GM12878 (cell line): ENCODE measurements at regions not wholly inside any gene's neighbourhood (a gene's known extent, or its start where the extent isn't known, plus 50 kb on each side); places are given as distances from the start of the nearest gene placed in this dataset.

Source experiments
- ATAC-seq: fragments of 200-7000 bp; cut with Tn5 transposase; 3 replicates; pipeline ENCODE4 v1.9.1; 2020; ENCODE audit warnings: mild to moderate bottlenecking, moderate library complexity
- BruUV-seq: library from RNA; stranded (reverse); fragments of 400-500 nt; replicated peaks from 2 replicates; lab custom pipeline; 2021; lab: Mats Ljungman, UMichigan
- CTCF ChIA-PET: fragments of 300-600 bp; sonication (Branson Sonifier 250); formaldehyde crosslinking; extraction: SDS; loops from one replicate; lab custom pipeline; 2021; ENCODE audit warnings: inconsistent platforms; lab: Yijun Ruan, JAX
- POLR2A ChIA-PET: fragments of 350-600 bp; formaldehyde crosslinking; extraction: SDS; loops from one replicate; lab custom pipeline; 2021; ENCODE audit warnings: inconsistent platforms; lab: Charles Lee
- RAD21 ChIA-PET: fragments of 300-600 bp; sonication (Branson Sonifier 250); formaldehyde crosslinking; loops from one replicate; lab custom pipeline; 2023; ENCODE audit warnings: antibody characterized with exemption; ENCODE audit not compliant: unreplicated experiment; lab: Charles Lee
- SMC1A ChIA-PET: fragments of 300-600 bp; sonication (Branson Sonifier 250); formaldehyde crosslinking; loops from one replicate; lab custom pipeline; 2023; ENCODE audit not compliant: unreplicated experiment, uncharacterized antibody; lab: Charles Lee
- DNase-seq: peaks from one replicate; pipeline ENCODE4 v3.0.0-alpha.2; 2011; ENCODE audit warnings: low read depth, low spot score
- FAIRE-seq: peaks from 3 replicates; lab custom pipeline; 2011; peaks lifted over from hg19 to GRCh38; lab: Jason Lieb, UNC
- H2AFZ ChIP-seq: 2 replicates; pipeline ENCODE4 v1.6.0; 2011; ENCODE audit warnings: low read depth, low read length, control low read depth; ENCODE audit not compliant: control insufficient read depth
- H3K27ac ChIP-seq: 2 replicates; pipeline ENCODE4 v1.5.1; 2011; ENCODE audit warnings: control low read depth; ENCODE audit not compliant: control insufficient read depth, insufficient read depth
- H3K27me3 ChIP-seq, 2 experiments: replicated peaks in 1 of 2; 2 replicates each; pipeline versions ENCODE4 v1.6.0 to v1.6.1; 2011; ENCODE audit warnings: low read length in 1 of 2; ENCODE audit not compliant: control insufficient read depth in 2 of 2, insufficient read depth in 2 of 2
- H3K36me3 ChIP-seq, 2 experiments: 2 replicates each; pipeline ENCODE4 v1.5.1; 2011; ENCODE audit warnings: low read length in 1 of 2; ENCODE audit not compliant: control insufficient read depth in 2 of 2, insufficient read depth in 2 of 2
- H3K4me1 ChIP-seq: 2 replicates; pipeline ENCODE4 v1.6.1; 2011; ENCODE audit warnings: mild to moderate bottlenecking, low read length, moderate library complexity, mixed read lengths; ENCODE audit not compliant: control insufficient read depth, insufficient read depth
- H3K4me2 ChIP-seq: 2 replicates; pipeline ENCODE4 v1.6.0; 2011; ENCODE audit warnings: control low read depth; ENCODE audit not compliant: control insufficient read depth, insufficient read depth
- H3K4me3 ChIP-seq: fragments of 200-600 bp; sonication (generic); 2 replicates; pipeline ENCODE4 v1.5.1; 2016
- H3K79me2 ChIP-seq: 2 replicates; pipeline ENCODE4 v1.6.0; 2011; ENCODE audit warnings: low read length; ENCODE audit not compliant: control insufficient read depth, insufficient read depth
- H3K9ac ChIP-seq: 2 replicates; pipeline ENCODE4 v1.8.0; 2011; ENCODE audit warnings: low read length, control low read depth, mixed read lengths; ENCODE audit not compliant: control insufficient read depth, insufficient read depth
- H3K9me3 ChIP-seq: replicated peaks from 3 replicates; pipeline ENCODE4 v1.5.1; 2011; ENCODE audit warnings: mild to moderate bottlenecking, low read length; ENCODE audit not compliant: control insufficient read depth, insufficient read depth
- H4K20me1 ChIP-seq: 2 replicates; pipeline ENCODE4 v1.6.0; 2011; ENCODE audit not compliant: control insufficient read depth, insufficient read depth
- DPF2 ChIP-seq: fragments of 450-650 bp; IDR thresholded peaks from 2 replicates; pipeline ENCODE4 v1.6.1; 2017; ENCODE audit warnings: mild to moderate bottlenecking
- EZH2 ChIP-seq: IDR thresholded peaks from 2 replicates; pipeline ENCODE4 v1.6.1; 2012; ENCODE audit warnings: low read depth, mild to moderate bottlenecking, control low read depth, inconsistent platforms, low read length, borderline replicate concordance; ENCODE audit not compliant: control insufficient read depth
- KLF5 ChIP-seq: fragments of 450-650 bp; IDR thresholded peaks from 2 replicates; pipeline ENCODE4 v1.6.1; 2014; ENCODE audit warnings: mild to moderate bottlenecking; ENCODE audit not compliant: partially characterized antibody
- POLR2A ChIP-seq: IDR thresholded peaks from 2 replicates; pipeline ENCODE4 v1.6.1; 2011; ENCODE audit warnings: low read depth, mild to moderate bottlenecking, low read length
- POLR2AphosphoS2 ChIP-seq: IDR thresholded peaks from 2 replicates; pipeline ENCODE4 v1.6.1; 2011; ENCODE audit warnings: low read depth, mild to moderate bottlenecking, low read length, improper control_type of control experiment, moderate library complexity
- RBBP5 ChIP-seq: fragments of 200-600 bp; sonication (generic); conservative IDR thresholded peaks from 2 replicates; pipeline ENCODE4 v1.6.1; 2016
- RCOR1 ChIP-seq: conservative IDR thresholded peaks from 2 replicates; pipeline ENCODE4 v1.6.1; 2012; ENCODE audit warnings: low read depth, low read length, improper control_type of control experiment
- SMARCA5 ChIP-seq: fragments of 450-650 bp; IDR thresholded peaks from 2 replicates; pipeline ENCODE4 v1.6.1; 2017; ENCODE audit warnings: mild to moderate bottlenecking
- SUPT20H ChIP-seq: IDR thresholded peaks from 2 replicates; pipeline ENCODE4 v1.6.1; 2011; ENCODE audit warnings: low read depth, mild to moderate bottlenecking, low read length, moderate library complexity, borderline replicate concordance; ENCODE audit not compliant: control insufficient read depth
- TAF1 ChIP-seq: IDR thresholded peaks from 2 replicates; pipeline ENCODE4 v1.6.1; 2011; ENCODE audit warnings: mild to moderate bottlenecking, low read depth, low read length, borderline replicate concordance
- TARDBP ChIP-seq: IDR thresholded peaks from 2 replicates; pipeline ENCODE4 v1.6.1; 2016; ENCODE audit warnings: borderline replicate concordance
- WRNIP1 ChIP-seq: IDR thresholded peaks from 2 replicates; pipeline ENCODE4 v1.6.1; 2011; ENCODE audit warnings: low read depth, low read length, improper control_type of control experiment, borderline replicate concordance
- WGBS: methylation state at CpG from one replicate; pipeline ENCODE4 v1.1.6; 2016; ENCODE audit warnings: low lambda C conversion rate; ENCODE audit not compliant: insufficient replicate concordance, insufficient coverage; ENCODE audit errors: missing lambda C conversion rate; 5-methylcytosine and 5-hydroxymethylcytosine counted together
- in situ Hi-C: fragments of 300-500 bp; cut with MboI; formaldehyde crosslinking; loops from 9 replicates; pipeline ENCODE4 v1.14.3; 2018; ENCODE audit warnings: mixed read lengths
- intact Hi-C: fragments of 100-400 bp; cut with micrococcal nuclease; formaldehyde crosslinking; loops from one replicate; pipeline ENCODE4 v1.14.2; 2022; ENCODE audit not compliant: unreplicated experiment
- TF ChIP-seq, protein P1 (sequence below): fragments of 450-650 bp; IDR thresholded peaks from 2 replicates; pipeline ENCODE4 v1.6.1; 2016; ENCODE audit warnings: mild to moderate bottlenecking, moderate library complexity, borderline replicate concordance

DNA sequence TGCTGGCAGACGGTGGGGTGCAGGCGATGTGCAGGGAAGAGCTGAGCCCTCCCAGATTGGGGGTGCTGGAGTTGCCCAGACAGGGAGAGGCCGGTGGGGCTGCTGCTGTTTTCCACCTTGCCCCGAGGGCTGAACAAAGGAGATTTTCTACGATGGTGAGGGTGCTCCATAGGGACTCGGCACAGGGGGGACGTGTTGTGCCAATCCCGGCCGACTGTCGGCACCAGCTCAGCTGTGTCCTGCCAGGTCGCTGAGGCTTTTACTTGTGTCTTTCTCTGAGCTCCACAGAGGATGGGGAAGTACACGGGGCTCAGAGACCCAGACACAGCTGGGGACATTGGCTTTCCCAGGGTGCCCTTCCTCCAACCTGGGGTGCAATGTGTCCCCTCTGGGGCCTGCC, 816.8 kb downstream of the BRD1 start:
- no TSS peak for BruUV-seq
- no peaks in the 10 kb centered on the region for H3K27me3 ChIP-seq
- no peak for TF ChIP-seq RBBP5
- no peak for TF ChIP-seq SUPT20H
- TF ChIP-seq SMARCA5: no peak
- TF ChIP-seq, protein P1, sequence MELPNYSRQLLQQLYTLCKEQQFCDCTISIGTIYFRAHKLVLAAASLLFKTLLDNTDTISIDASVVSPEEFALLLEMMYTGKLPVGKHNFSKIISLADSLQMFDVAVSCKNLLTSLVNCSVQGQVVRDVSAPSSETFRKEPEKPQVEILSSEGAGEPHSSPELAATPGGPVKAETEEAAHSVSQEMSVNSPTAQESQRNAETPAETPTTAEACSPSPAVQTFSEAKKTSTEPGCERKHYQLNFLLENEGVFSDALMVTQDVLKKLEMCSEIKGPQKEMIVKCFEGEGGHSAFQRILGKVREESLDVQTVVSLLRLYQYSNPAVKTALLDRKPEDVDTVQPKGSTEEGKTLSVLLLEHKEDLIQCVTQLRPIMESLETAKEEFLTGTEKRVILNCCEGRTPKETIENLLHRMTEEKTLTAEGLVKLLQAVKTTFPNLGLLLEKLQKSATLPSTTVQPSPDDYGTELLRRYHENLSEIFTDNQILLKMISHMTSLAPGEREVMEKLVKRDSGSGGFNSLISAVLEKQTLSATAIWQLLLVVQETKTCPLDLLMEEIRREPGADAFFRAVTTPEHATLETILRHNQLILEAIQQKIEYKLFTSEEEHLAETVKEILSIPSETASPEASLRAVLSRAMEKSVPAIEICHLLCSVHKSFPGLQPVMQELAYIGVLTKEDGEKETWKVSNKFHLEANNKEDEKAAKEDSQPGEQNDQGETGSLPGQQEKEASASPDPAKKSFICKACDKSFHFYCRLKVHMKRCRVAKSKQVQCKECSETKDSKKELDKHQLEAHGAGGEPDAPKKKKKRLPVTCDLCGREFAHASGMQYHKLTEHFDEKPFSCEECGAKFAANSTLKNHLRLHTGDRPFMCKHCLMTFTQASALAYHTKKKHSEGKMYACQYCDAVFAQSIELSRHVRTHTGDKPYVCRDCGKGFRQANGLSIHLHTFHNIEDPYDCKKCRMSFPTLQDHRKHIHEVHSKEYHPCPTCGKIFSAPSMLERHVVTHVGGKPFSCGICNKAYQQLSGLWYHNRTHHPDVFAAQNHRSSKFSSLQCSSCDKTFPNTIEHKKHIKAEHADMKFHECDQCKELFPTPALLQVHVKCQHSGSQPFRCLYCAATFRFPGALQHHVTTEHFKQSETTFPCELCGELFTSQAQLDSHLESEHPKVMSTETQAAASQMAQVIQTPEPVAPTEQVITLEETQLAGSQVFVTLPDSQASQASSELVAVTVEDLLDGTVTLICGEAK: no peak
- TF ChIP-seq KLF5: no peak
- no peak for TF ChIP-seq WRNIP1
- no peak for TF ChIP-seq EZH2
- no peak for TF ChIP-seq POLR2AphosphoS2
- no peak for TF ChIP-seq POLR2A
- TF ChIP-seq TARDBP: no peak
- no peak for TF ChIP-seq TAF1
- TF ChIP-seq RCOR1: no peak
- TF ChIP-seq DPF2: no peak
- SMC1A ChIA-PET: no interaction called here
- no peaks in the 10 kb centered on the region; the same call in 2 of the 3 replicates for H3K9me3 ChIP-seq
- RAD21 ChIA-PET: no interaction called here
- no peak for DNase-seq
- no peak for FAIRE-seq
- 39% methylated on average over 6 of the region's 12 CpGs for WGBS
- POLR2A ChIA-PET: no interaction called here
- CTCF ChIA-PET: no interaction called here
- no peaks in the 10 kb centered on the region for H3K79me2 ChIP-seq
- H3K4me2 ChIP-seq: no peak overlapping the region
- intact Hi-C loops (no loop called here), in situ Hi-C loops (no loop called here)
- H3K9ac ChIP-seq: no peak overlapping the region
- H3K4me3 ChIP-seq: no peak overlapping the region
- H3K4me1 ChIP-seq: no peaks in the 10 kb centered on the region
- no peaks in the 10 kb centered on the region for H4K20me1 ChIP-seq
- no peak for ATAC-seq
- no peak overlapping the region for H3K27ac ChIP-seq
- H2AFZ ChIP-seq: no peak overlapping the region
- no peaks in the 10 kb centered on the region for H3K36me3 ChIP-seq
